GM21576 (cell line): ENCODE measurements at regions not wholly inside any gene's neighbourhood (a gene's known extent, or its start where the extent isn't known, plus 50 kb on each side); places are given as distances from the start of the nearest gene placed in this dataset.
"Not testable (repeated sequence)": the region's sequence is repeated elsewhere in the genome, so short reads cannot be mapped to it uniquely, and the experiment has no call there.

ENCODE experiments used
- ATAC-seq: cut with Tn5 transposase; IDR thresholded peaks from one replicate; pipeline ENCODE4 v1.9.1; 2021; ENCODE audit warnings: mild to moderate bottlenecking, moderate library complexity; ENCODE audit not compliant: unreplicated experiment

DNA sequence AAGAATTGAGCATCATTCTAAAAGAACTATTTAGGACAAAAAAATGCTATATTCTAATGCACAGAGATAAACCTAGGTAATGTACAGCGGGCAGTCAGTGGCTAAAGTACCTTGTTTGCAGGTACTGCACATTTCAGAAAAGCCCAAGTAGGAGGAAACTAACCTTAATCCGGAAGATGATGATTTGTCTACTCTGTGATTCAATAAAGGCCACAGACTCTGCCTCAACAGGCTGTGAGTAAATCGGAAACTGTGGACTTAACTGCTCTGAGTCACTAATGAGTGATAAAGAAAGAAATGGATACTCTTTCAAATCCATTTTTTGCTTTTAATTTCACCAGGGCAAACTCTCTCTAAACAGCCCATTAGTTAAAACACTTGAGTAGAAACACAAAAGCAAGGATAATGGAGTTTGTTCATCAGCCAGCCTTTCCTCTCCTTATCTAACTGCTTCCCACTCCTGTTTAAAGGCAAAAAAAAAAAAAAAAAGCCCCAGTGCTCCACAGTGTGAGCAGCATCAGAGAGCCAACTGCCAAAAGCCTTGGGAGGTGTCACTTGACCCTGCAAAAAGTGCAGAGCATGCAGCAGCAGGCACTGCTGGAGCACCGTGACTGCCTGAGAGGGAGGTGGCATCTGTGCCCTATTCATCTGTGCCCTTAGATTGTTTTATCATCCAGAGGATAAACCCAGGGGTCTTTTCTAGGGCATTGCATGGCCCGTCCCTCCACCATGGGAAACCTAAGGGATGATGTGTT lies 187.7 kb downstream of the SATB1 start:
- ATAC-seq, result peak; percentile 81

DNA sequence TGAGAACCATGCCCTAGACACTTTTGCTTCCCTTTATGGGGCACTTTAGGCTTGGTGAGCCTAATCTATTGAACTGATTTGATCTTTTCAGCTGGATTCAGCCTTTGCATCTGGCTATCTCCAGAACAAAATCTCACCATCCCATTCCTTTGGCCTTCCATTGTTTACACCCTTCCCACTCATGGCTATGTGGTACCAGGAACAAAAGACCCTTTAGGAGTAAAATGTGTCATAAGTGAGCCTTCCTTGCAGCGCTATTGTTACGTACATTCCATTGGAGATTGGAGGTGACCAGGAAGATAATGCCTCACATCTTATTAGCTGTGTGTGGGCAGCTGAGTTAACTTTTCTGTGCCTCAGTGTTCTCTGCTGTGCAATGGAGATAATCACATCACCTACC lies 188.4 kb downstream of the SATB1 start:
- ATAC-seq, result no peak

DNA sequence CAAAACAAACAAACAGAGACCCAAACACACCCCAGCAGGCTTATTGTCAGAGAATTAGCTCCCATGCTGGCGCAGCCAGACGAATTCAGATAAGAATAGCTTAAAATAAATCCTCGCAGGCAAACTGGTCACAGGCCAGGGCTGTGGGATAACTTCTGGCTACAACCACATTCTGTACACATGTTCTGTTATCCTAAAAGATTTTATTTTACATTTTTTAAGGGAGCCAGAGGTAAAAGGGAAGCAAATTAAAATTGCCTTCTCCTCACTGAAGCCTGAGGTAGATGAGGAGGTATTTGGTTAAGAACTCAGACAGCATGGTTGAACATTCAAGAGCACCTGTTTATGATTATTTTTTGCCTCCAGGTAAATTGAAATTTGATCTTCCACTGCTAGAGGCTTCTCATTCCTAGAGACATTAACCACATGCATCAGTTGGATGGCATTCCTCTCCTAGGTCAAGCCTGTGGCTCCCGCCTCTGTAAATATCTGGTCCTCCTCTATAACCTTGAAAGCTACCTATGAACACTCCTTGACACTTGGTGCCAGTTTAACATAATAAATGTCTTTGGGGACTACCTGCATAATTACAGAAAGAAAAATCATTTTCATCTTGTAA lies 190.3 kb downstream of the SATB1 start:
- no peak for ATAC-seq

DNA sequence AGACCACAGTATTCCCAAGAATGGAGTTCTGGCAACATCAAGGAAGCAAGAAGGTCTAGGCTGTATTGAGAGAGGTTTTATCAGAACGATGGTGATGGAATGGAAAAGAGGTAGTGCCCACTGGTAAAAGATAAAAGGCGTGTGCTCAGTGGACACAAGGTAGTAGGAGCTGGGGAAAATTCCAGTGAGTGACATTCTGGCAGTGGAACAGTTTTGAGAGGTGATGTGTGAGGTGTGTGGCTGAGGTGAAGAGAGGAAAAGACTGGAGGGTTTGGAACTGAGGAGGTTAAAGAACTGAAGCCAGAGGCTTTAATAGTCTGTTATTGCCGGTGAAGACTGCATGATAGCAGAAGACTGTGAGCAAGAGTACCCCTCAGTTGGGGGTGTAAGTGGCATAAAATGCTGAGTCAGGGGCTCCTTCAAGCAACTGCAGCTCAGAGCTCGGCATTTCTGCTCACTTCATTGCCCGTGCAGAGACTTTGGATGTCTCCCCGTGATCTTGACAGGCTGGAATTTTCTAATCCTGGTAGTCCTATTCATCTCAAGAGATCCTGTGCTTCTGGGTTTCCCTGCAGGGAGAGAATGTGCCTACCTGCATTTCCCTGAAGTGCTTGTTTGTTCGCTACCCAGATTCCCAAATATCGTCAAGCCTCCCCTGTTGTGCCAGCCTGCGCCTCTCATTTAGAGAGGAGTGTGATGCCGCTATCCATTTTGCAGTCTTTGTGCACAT lies 191.0 kb downstream of the SATB1 start:
- ATAC-seq, result no peak

DNA sequence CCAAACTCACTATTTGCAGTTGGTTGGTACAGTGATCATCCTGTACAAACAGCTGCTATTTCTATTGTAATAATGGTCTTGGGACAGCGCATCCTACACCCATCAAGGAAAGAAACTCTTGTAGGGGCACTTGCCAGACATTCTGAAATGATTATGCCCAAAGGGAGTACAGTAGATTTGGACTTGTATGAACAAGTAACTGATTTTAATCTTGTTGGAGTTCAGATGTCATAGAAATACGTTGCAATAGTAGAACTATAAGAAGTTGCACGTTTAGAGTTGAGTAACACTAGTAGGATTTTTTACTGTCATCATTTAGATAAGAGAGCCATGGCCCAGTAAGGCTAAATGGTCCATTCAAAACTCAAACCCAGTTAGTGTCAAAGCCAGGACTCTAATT lies 192.8 kb downstream of the SATB1 start:
- ATAC-seq, result no peak

DNA sequence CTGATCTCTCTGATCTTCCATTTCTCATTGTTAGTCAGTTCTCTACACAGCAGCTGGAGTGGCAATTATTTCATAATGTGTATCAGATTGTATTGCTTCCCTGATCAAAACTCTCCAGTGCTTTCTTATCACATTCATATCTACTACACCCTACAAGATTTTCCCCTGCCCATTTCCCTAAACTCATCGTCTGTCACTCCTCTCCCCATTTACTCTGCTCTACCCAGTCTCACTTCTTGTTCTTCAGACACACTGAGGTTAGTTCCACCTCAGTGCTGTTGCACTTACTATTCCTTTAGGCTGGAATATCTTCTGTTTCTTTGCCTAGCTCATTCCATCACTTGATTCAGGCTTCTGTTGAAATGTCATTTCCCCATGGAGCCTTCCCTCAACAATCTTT lies 197.1 kb downstream of the SATB1 start:
- ATAC-seq, result no peak

DNA sequence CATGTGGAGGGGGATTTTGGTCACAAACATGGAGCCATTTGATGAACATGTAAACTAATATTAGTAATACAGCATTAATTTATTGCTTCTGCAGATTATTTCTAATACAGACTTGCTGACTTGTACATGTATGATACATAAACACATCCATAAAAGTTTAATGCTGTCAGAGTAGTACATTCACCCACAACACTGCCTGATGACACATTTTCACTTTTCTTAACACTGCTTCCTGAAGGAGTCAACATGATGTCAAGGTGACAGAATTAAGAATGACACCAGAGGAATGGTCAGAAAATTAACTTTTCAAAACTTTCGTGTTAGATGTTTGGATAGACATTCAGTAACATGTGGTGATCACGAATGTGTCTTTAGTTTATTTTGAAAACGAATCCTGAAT lies 199.4 kb downstream of the SATB1 start:
- ATAC-seq, result no peak

DNA sequence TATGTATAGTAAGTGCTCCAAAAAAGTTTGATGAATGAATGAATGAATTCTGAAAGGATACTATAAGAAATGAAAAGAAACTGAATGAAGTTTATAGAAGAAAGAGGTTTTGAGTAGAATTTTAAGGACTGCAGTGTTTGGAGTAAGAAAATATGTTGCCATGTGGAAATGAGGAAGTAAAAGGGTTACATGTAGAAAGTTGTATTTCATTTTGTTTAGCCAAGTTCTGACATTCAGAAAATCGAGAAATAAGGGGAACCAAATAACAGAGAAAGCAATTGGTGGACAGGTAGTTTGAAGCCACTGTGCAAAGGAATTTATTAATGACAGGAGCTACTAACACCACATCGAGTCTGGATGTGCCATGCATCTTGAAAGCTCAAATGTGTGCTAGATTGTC lies 200.7 kb downstream of the SATB1 start:
- no peak for ATAC-seq

DNA sequence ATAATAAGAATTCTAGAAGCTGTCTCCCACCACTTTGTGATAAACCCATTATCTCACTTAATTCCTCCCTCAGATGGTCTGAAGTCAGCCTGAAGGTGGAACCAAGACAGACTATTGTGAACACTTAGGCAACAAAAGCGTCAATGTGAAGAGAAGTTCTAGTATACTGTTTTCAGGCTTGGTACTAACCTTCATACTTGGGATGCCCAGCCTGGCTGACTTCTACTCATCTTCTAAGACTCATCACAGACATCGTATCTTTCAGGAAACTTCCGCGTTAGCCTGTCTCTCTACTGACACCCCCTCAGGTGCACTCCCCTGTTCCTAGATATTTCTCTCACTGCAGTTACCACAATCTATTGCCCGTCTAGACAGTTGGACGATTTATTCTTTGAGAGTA lies 201.2 kb downstream of the SATB1 start:
- ATAC-seq, result peak; percentile 30

DNA sequence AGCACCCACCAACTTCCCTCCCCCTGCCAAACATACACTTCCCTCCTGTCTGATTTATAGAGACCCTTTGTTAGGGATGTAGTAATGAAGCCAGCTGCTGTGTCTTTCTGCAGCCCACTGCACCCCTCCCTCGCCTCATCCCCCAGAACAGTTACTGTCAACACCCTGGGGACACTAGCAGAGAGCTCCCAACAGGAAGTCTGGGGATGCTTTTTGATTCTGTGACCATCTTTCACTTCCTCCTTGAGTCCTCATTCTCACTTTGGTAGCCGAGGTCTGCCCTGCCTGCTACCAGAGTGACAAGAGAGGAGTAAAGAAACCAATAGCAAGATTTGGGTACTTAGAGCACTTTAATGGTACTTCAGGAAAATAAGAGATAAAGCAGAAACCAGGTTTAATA lies 201.6 kb downstream of the SATB1 start:
- peak; percentile 99 for ATAC-seq

DNA sequence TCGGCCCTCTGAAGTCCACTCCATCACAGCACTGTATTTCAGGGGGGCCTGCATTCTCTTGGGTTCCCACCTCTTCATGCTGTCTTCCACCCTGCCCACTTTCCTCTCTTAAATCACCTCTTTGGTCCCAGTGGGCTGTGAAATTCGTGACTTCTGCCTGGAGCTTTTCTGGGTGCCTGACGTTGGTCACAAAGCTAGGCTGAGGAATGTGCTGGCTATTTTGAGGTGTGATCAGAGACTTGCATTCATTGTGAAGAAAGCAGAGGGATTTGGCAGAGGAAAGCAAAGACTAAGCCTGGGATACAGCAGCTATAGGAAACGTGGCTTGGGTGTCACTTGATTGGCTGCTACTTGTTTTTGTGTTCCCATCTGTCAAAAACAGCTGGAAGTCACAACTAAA lies 202.5 kb downstream of the SATB1 start:
- no peak for ATAC-seq

DNA sequence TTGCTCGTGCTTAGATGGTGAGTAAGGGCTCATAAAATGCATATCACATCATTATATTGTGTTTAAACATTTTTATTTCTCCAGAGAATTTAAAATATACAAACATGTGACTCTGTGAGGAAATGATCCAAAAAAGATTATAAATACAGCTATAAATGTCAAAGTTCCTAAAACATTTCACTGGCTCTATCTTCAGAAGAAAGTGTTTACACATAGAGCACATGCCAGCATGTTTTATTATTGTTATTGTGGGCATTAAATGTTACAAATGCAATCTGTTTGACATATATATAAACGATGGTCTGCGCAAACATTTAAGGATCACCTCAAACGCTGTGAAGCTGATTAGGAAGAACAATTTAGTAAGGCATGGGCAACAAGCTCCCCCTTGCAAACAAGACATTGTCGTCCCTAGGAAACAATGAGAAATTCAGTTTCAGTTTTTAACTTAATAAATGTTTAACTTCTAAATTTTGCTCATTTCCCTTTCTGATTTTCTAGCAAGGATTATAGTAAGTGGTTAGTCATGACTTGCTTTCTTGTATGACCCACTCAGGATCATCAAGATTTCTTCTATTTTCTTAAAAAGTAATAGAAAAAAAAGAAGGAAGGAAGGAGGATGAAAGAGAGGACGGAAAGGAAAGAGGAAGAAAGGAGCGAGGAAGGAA lies 207.5 kb downstream of the SATB1 start:
- no peak for ATAC-seq

DNA sequence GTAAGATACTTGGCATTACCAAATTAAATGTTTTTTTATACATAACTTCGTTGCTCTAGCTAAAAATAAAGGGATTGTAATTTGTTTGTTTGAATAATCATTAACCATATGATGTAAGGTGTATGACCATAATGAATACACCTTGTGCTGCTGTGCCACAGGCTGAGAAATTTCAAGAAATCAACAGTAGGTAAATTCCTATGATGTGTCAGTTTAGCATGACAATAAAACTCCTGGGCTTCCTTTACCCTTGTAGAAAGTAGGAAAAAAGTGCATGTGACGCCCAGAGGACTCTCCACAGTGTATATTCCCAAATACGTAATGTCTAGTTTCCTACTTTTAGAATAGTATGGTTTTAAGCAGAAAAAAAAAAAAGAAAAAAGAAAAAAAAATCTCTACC lies 208.1 kb downstream of the SATB1 start:
- ATAC-seq, result no peak

DNA sequence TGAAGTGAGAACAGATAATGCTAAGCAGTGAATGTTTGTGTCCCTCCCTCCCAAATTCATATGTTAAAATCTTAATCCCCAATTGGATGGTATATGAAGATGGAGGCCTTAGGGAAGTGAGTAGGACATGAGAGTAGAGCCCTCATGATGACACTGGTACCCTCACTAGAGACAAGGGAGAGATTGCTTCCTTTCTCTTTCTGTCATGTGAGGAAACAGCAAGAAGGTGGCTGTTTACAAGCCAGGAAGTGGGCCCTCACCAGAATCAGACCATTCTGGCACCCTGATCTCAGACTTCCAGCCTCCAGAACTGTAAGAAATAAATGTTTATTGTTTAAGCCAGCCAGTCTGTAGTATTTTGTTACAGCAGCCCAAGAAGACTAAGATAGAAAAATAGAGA lies 209.5 kb downstream of the SATB1 start:
- ATAC-seq, result no peak

DNA sequence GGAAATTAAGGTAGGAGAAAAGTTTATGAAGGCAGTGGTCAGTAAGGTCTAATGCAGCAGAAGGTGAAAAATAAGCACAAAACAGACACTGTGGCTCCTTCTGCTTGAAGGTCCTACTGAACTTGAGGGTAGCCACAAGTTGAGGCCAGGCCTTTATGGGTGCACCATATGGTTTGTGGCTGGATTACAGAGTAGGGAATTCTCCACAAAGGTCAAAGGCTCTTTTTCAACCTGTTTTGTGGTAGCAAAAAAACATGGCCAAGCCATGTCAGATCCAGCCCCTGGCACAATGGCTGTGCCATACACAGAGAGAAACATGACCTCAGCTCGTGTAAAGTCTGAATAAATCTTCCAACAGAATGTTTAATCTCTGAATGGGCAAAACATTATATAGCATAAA lies 214.0 kb downstream of the SATB1 start:
- ATAC-seq, result no peak

DNA sequence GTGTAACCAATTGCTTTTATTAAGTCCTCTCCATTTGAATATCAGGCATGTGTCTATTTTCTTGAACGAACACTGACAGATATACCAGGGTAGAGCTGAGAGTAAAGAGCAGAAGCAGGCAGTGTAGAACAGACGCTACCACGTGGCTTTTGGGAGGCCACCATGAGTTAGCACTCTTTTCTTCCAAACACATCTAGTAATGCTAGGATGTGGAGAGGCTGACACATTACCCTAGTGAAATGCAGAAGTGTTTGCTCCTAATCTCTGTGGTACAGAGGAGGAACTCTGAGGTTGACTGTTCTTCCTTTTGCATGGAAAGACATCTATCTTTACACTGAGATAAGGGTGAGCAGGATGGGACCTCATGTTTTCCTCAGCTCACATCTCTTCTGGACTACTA lies 216.3 kb downstream of the SATB1 start:
- ATAC-seq, result no peak

DNA sequence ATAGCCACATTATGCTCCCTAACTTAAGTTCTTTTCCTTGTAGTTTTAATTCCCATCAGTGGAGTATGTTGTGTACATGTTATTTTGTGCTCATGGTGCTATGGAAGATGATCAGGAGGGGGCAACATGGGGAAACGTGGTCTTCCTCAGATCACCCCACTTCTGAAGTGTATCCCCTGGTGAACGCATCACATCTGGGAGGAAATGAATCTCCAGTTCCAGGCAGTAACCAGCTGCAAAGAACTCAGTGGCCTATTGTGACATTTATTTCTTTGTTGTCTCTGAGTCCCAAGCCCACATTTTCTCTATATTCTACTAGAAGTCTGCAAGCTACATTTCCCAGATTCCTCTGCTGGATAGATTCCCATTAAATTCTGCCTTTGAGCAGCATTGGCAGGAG lies 217.0 kb downstream of the SATB1 start:
- ATAC-seq, result no peak

DNA sequence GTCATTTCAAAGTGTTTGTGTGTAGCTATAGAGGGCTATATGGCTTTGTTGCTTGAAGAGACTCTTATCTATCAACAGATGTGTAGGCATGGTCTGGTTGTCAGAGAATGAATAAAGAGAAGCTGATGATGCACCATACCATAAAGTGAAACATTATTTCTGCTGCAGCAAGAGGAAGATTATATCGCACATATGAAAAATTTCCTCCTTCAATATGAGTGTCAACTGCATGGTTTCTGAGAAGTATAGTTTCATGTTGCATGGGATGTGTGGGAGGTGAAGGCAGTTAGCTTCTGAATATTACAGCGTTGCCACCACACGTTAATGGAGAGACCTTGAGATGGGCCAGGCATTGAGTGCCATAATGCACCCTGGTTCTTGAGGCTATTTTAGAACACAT lies 217.9 kb downstream of the SATB1 start:
- no peak for ATAC-seq

DNA sequence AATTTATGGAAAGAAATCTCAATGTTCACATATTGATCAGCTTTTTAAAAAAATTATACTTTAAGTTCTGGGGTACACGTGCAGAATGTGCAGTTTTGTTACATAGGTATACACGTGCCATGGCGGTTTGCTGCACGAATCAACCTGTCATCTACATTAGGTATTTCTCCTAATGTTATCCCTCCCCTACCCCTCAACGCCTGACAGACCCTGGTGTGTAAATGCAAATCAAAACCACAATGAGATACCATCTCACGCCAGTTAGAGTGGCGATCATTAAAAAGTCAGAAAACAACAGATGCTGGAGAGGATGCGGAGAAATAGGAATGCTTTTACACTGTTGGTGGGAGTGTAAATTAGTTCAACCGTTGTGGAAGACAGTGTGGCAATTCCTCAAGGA lies 219.4 kb downstream of the SATB1 start:
- not testable (repeated sequence) for ATAC-seq

DNA sequence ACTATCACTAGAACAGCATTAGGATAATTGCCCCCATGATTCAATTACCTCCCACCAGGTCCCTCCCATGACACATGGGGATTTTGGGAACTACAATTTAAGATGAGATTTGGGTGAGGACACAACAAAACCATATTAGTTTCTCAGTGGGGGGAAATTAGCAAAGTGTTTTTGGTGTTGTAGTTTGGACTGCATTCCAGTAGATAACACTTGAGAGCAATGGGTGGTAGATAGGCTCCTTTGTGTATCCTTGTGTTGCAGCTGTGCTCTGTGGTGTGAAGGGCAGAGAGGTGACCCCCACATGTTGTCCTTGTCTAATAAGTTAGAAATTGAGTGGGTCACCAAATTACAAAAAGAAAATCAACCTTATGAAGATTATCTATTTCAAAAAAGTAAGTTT lies 223.8 kb downstream of the SATB1 start:
- ATAC-seq, result no peak

DNA sequence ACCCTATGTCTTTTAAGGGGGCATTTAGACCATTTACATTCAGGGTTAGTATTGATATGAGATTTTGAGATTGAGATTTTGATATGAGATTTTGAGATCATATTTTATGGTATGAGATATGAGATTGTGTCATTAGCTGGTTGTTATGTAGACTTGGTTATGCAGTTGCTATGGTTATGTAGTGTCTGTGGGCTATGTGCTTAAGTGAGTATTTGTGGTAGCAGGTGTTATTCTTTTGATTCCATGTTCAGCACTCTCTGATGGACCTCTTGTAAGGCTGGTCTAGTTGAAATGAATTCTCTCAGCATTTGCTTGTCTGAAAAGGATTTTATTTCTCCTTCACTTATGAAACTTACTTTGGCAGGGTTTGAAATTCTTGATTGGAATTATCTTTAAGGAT lies 225.4 kb downstream of the SATB1 start:
- ATAC-seq, result no peak

DNA sequence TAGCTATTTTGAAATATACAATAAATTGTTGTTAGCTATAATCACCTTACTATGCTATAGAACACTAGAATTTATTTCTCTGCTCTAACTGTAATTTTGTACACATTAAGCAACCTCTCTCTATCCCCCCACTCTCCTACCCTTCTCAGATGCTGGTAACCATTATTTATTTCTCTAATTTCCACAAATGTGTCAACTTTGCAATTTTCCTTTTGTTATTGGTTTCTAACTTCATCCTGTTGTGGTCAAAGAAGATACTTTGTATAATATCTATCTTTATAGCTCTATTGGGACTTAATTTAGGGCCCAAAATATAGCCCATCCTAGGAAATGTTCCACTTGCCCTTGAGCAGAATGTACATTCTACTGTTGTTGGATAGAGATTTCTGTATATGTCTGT lies 229.3 kb downstream of the SATB1 start:
- no peak for ATAC-seq
